ENCODE measurements at regions not wholly inside any gene's neighbourhood (a gene's known extent, or its start where the extent isn't known, plus 50 kb on each side); places are given as distances from the start of the nearest gene placed in this dataset.

DNA sequence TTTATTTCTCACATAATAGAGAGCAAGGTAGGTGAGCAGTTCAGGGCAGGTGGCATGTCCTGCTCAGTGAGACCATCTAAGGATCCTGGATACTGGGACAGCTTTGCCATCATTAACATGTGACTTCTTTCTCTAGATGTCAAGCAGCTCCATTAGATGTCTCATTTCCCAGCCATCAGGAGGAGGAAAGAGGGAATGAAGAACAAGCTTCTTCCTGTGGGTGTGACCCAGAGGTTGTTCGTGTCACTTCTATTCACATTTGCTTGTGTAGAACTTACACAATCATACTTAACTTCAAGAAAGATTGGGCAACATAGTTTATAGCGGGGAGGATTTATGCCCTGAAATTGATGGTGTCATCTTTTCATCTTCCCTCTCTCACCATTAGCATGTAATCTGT lies 169.2 kb upstream of the B3GALT2 start:
- no peak for TF ChIP-seq POLR2AphosphoS5 (IDR thresholded peaks at IDR 0.05; ENCODE audit: low read depth)
- TF ChIP-seq, protein P1, sequence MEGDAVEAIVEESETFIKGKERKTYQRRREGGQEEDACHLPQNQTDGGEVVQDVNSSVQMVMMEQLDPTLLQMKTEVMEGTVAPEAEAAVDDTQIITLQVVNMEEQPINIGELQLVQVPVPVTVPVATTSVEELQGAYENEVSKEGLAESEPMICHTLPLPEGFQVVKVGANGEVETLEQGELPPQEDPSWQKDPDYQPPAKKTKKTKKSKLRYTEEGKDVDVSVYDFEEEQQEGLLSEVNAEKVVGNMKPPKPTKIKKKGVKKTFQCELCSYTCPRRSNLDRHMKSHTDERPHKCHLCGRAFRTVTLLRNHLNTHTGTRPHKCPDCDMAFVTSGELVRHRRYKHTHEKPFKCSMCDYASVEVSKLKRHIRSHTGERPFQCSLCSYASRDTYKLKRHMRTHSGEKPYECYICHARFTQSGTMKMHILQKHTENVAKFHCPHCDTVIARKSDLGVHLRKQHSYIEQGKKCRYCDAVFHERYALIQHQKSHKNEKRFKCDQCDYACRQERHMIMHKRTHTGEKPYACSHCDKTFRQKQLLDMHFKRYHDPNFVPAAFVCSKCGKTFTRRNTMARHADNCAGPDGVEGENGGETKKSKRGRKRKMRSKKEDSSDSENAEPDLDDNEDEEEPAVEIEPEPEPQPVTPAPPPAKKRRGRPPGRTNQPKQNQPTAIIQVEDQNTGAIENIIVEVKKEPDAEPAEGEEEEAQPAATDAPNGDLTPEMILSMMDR (IDR thresholded peaks at IDR 0.05; ENCODE audit: insufficient read depth, low read length): no peak
- TF ChIP-seq, protein P2, sequence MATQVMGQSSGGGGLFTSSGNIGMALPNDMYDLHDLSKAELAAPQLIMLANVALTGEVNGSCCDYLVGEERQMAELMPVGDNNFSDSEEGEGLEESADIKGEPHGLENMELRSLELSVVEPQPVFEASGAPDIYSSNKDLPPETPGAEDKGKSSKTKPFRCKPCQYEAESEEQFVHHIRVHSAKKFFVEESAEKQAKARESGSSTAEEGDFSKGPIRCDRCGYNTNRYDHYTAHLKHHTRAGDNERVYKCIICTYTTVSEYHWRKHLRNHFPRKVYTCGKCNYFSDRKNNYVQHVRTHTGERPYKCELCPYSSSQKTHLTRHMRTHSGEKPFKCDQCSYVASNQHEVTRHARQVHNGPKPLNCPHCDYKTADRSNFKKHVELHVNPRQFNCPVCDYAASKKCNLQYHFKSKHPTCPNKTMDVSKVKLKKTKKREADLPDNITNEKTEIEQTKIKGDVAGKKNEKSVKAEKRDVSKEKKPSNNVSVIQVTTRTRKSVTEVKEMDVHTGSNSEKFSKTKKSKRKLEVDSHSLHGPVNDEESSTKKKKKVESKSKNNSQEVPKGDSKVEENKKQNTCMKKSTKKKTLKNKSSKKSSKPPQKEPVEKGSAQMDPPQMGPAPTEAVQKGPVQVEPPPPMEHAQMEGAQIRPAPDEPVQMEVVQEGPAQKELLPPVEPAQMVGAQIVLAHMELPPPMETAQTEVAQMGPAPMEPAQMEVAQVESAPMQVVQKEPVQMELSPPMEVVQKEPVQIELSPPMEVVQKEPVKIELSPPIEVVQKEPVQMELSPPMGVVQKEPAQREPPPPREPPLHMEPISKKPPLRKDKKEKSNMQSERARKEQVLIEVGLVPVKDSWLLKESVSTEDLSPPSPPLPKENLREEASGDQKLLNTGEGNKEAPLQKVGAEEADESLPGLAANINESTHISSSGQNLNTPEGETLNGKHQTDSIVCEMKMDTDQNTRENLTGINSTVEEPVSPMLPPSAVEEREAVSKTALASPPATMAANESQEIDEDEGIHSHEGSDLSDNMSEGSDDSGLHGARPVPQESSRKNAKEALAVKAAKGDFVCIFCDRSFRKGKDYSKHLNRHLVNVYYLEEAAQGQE (IDR thresholded peaks at IDR 0.05; ENCODE audit: insufficient replicate concordance, low read depth): no peak

Data from HL-60 (cell line).